K562 (cell line): ENCODE measurements at regions not wholly inside any gene's neighbourhood (a gene's known extent, or its start where the extent isn't known, plus 50 kb on each side); places are given as distances from the start of the nearest gene placed in this dataset.

ENCODE experiments used
- ATAC-seq: fragments of 200-7000 bp; cut with Tn5 transposase; 3 replicates; pipeline ENCODE4 v1.9.1; 2020; ENCODE audit warnings: moderate library complexity
- BruUV-seq: library from RNA; stranded (reverse); fragments of 400-500 nt; replicated peaks from 2 replicates; lab custom pipeline; 2021; lab: Mats Ljungman, UMichigan
- CTCF ChIA-PET: fragments of 300-600 bp; formaldehyde crosslinking; extraction: SDS; loops from one replicate; lab custom pipeline; 2021; ENCODE audit warnings: low intra/inter-chr PET ratio; lab: Yijun Ruan, JAX
- POLR2A ChIA-PET: fragments of 300-600, 350-650 bp; sonication (Branson Sonifier 250); formaldehyde crosslinking; extraction: SDS; loops from one replicate; lab custom pipeline; 2021; ENCODE audit warnings: antibody characterized with exemption, inconsistent platforms; lab: Yijun Ruan, JAX
- DNase-seq, 4 experiments: peaks; one replicate each; pipeline versions ENCODE4 v3.0.0 to v3.0.0-alpha.2; 2011 to 2018; ENCODE audit warnings: low spot score in 3 of 4, mixed read lengths in 3 of 4; ENCODE audit errors: extremely low read depth in 1 of 4
- FAIRE-seq: peaks from 2 replicates; lab custom pipeline; 2011; peaks lifted over from hg19 to GRCh38; lab: Jason Lieb, UNC
- H2AFZ ChIP-seq: 2 replicates; pipeline ENCODE4 v1.6.0; 2011; ENCODE audit warnings: low read depth, low read length, control low read depth, inconsistent platforms
- H3K27ac ChIP-seq: fragments of 200-600 bp; 3 replicates; pipeline ENCODE4 v1.8.0; 2011; ENCODE audit warnings: low read depth, mild to moderate bottlenecking, control low read depth, inconsistent platforms, low read length, moderate library complexity, mixed read lengths; ENCODE audit errors: extremely low read depth
- H3K27me3 ChIP-seq, 2 experiments: fragments of 300-600 bp in 1 of 2; 2 replicates in 1 of 2; 3 replicates in 1 of 2; pipeline versions ENCODE4 v1.6.0 to v1.8.0; 2011; ENCODE audit warnings: inconsistent platforms in 2 of 2, low read length in 2 of 2, mild to moderate bottlenecking in 1 of 2, mixed read lengths in 1 of 2, moderate library complexity in 1 of 2; ENCODE audit not compliant: control insufficient read depth in 2 of 2, insufficient read depth in 2 of 2
- H3K36me3 ChIP-seq: fragments of 300-600 bp; 3 replicates; pipeline ENCODE4 v1.8.0; 2011; ENCODE audit warnings: mild to moderate bottlenecking, low read length, inconsistent platforms; ENCODE audit not compliant: control insufficient read depth, insufficient read depth
- H3K4me1 ChIP-seq, 2 experiments: fragments of 200-600 bp in 1 of 2; replicated peaks in 1 of 2; 2 replicates in 1 of 2; 3 replicates in 1 of 2; pipeline versions ENCODE4 v1.5.1 to v1.8.0; 2011; ENCODE audit warnings: inconsistent platforms in 2 of 2, low read length in 2 of 2, mild to moderate bottlenecking in 1 of 2, mixed read lengths in 1 of 2, moderate library complexity in 1 of 2; ENCODE audit not compliant: control insufficient read depth in 2 of 2, insufficient read depth in 2 of 2
- H3K4me2 ChIP-seq: 2 replicates; pipeline ENCODE4 v1.6.1; 2011; ENCODE audit warnings: low read length, control low read depth, inconsistent platforms, mixed read lengths; ENCODE audit not compliant: insufficient read depth
- H3K4me3 ChIP-seq: fragments of 200-600 bp; sonication (generic), shearing (Covaris generic); 2 replicates; pipeline ENCODE4 v1.5.1; 2016; ENCODE audit warnings: control low read depth, inconsistent platforms
- H3K79me2 ChIP-seq: fragments of 200-600 bp; 3 replicates; pipeline ENCODE4 v1.8.0; 2011; ENCODE audit warnings: low read length, inconsistent platforms; ENCODE audit not compliant: control insufficient read depth, insufficient read depth
- H3K9ac ChIP-seq, 2 experiments: 2 replicates each; pipeline versions ENCODE4 v1.6.0 to v1.6.1; 2011; ENCODE audit warnings: low read depth in 2 of 2, low read length in 2 of 2, control low read depth in 1 of 2, inconsistent platforms in 1 of 2, mild to moderate bottlenecking in 1 of 2, mixed read lengths in 1 of 2; ENCODE audit not compliant: insufficient read depth in 1 of 2
- H3K9me1 ChIP-seq: one replicate; pipeline ENCODE4 v1.6.0; 2011; ENCODE audit warnings: inconsistent platforms, mild to moderate bottlenecking, low read length, moderate library complexity; ENCODE audit not compliant: control insufficient read depth, insufficient read depth
- H3K9me3 ChIP-seq: replicated peaks from 2 replicates; pipeline ENCODE4 v1.5.1; 2011; ENCODE audit warnings: low read depth, low read length, inconsistent platforms; ENCODE audit not compliant: control insufficient read depth, insufficient read depth
- H4K20me1 ChIP-seq: replicated peaks from 2 replicates; pipeline ENCODE4 v1.6.1; 2011; ENCODE audit warnings: low read length, inconsistent platforms, mixed read lengths; ENCODE audit not compliant: control insufficient read depth, insufficient read depth
- BRD9 ChIP-seq: fragments of 450-650 bp; IDR thresholded peaks from 2 replicates; pipeline ENCODE4 v1.6.1; 2018; ENCODE audit warnings: low read depth; ENCODE audit not compliant: partially characterized antibody
- CSDE1 ChIP-seq, 2 experiments: fragments of 450-650 bp; IDR thresholded peaks; 2 replicates each; pipeline ENCODE4 v1.6.1; 2016; ENCODE audit warnings: mild to moderate bottlenecking in 1 of 2
- HDAC2 ChIP-seq: fragments of 450-650 bp; IDR thresholded peaks from 2 replicates; pipeline ENCODE4 v1.6.1; 2016; ENCODE audit warnings: mild to moderate bottlenecking
- ILK ChIP-seq: fragments of 450-650 bp; IDR thresholded peaks from 2 replicates; pipeline ENCODE4 v1.6.1; 2016; ENCODE audit warnings: missing genetic modification characterization, low read depth, mild to moderate bottlenecking, missing compliant biosample characterization, moderate library complexity, borderline replicate concordance
- PHB ChIP-seq: fragments of 250-450 bp; sonication (Bioruptor Pico); IDR thresholded peaks from 2 replicates; pipeline ENCODE4 v1.5.0; 2021
- PHF20 ChIP-seq: fragments of 450-650 bp; IDR thresholded peaks from 2 replicates; pipeline ENCODE4 v1.6.1; 2018; ENCODE audit not compliant: partially characterized antibody
- REST ChIP-seq, 2 experiments: fragments of 450-650 bp; formaldehyde crosslinking in 1 of 2; IDR thresholded peaks; 2 replicates each; pipeline versions ENCODE4 v1.4.0 to v1.6.1; 2014 to 2020; ENCODE audit warnings: mild to moderate bottlenecking in 2 of 2, borderline replicate concordance in 1 of 2, low read depth in 1 of 2
- THAP12 ChIP-seq: fragments of 250-450 bp; sonication (Bioruptor Pico); IDR thresholded peaks from 2 replicates; pipeline ENCODE4 v1.9.0; 2021; ENCODE audit warnings: mild to moderate bottlenecking, inconsistent platforms
- ZKSCAN3 ChIP-seq: fragments of 250-450 bp; sonication (Bioruptor Pico); IDR thresholded peaks from 2 replicates; pipeline ENCODE4 v1.4.0; 2020
- ZNF324 ChIP-seq: fragments of 250-450 bp; sonication (Bioruptor Pico); IDR thresholded peaks from 2 replicates; pipeline ENCODE4 v1.4.0; 2020; ENCODE audit warnings: mild to moderate bottlenecking
- ZNF41 ChIP-seq: fragments of 250-450 bp; sonication (Bioruptor Pico); conservative IDR thresholded peaks from 2 replicates; pipeline ENCODE4 v1.4.0; 2020; ENCODE audit warnings: mild to moderate bottlenecking
- ZNF589 ChIP-seq: fragments of 200-800 bp; sonication (Bioruptor generic); IDR thresholded peaks from 2 replicates; pipeline ENCODE4 v1.6.1; 2016; ENCODE audit warnings: low read depth, missing genetic modification characterization, missing compliant biosample characterization
- WGBS: fragments of 100-300 bp; shearing (Covaris generic); methylation state at CpG from one replicate; pipeline ENCODE4 v1.1.6; 2016; ENCODE audit warnings: low coverage, mixed read lengths; ENCODE audit not compliant: insufficient coverage; ENCODE audit errors: missing lambda C conversion rate; 5-methylcytosine and 5-hydroxymethylcytosine counted together
- in situ Hi-C: fragments of 300-500 bp; cut with MboI; formaldehyde crosslinking; loops from 4 replicates; pipeline ENCODE4 v1.15.0; 2018; ENCODE audit warnings: inconsistent platforms, mixed read lengths
- intact Hi-C: fragments of 100-400 bp; cut with micrococcal nuclease; formaldehyde crosslinking; loops from 2 replicates; pipeline ENCODE4 v1.14.2; 2022

- Histone ChIP-seq H3K36me3 (no peaks in the 10 kb centered on the region), H4K20me1 (no peaks in the 10 kb centered on the region), H3K9ac (no peak overlapping the region), H3K4me1 (no peaks in the 10 kb centered on the region), H3K9me3 (no peaks in the 10 kb centered on the region; the same call in 1 of the 2 replicates), H2AFZ (no peak overlapping the region), H3K4me2 (no peak overlapping the region), H3K27me3 (no peaks in the 10 kb centered on the region), H3K4me3 (no peak overlapping the region), H3K9me1 (no peaks in the 10 kb centered on the region), H3K79me2 (no peaks in the 10 kb centered on the region), H3K27ac (no peak overlapping the region)
- 0% methylated on average over 2 of the region's 2 CpGs for WGBS
- intact Hi-C loops (no loop called here), in situ Hi-C loops (no loop called here)
- TF ChIP-seq ZNF41 (CRISPR knock-in tag) (no peak), THAP12 (CRISPR knock-in tag) (no peak), ZNF324 (CRISPR knock-in tag) (no peak), HDAC2 (no peak), ILK (tag) (no peak), ZNF589 (CRISPR knock-in tag) (no peak), PHF20 (no peak), BRD9 (no peak), PHB (CRISPR knock-in tag) (no peak), ZKSCAN3 (CRISPR knock-in tag) (no peak), REST (IDR thresholded peaks at IDR 0.05; ENCODE audit: borderline replicate concordance) (no peak), REST (CRISPR knock-in tag; IDR thresholded peaks at IDR 0.05; ENCODE audit: low read depth) (no peak), CSDE1 (IDR thresholded peaks at IDR 0.05) (no peak)
- ATAC-seq: no peak
- FAIRE-seq: no peak
- ChIA-PET CTCF (no interaction called here), POLR2A (no interaction called here)
- BruUV-seq: no TSS peak
- DNase-seq: no peak
These were observed 127.9 kb downstream of the PABPC4L start for GRCh38 chr4:134073711-134074110.
